ENCODE measurements at regions not wholly inside any gene's neighbourhood (a gene's known extent, or its start where the extent isn't known, plus 50 kb on each side); places are given as distances from the start of the nearest gene placed in this dataset.
A peak's percentile ranks its signal among the peaks of the same experiment; 100 is the strongest.

DNA sequence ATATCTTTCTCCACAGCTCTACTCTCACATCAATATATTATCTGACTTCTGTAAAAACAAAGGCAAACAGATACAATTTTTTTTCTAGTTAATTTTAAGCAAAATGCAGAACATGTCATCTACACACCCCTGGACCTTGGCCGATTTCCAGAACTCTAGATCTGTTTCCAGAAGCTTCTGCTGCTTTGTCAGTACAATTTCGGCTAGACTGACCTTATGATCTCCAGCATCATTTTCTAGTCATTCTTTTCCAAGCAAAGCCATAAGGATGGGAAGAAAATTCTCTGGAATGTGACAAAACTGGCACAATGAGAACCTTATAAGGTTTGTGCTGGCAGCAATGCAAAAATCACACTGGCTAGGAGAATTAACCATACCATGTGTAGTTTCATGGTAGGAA is 132.8 kb upstream of the MPDZ start:
- DNase-seq (ENCODE audit: low read depth in 2 of 2): peak in 1 of 2 donors; percentile 38

DNA sequence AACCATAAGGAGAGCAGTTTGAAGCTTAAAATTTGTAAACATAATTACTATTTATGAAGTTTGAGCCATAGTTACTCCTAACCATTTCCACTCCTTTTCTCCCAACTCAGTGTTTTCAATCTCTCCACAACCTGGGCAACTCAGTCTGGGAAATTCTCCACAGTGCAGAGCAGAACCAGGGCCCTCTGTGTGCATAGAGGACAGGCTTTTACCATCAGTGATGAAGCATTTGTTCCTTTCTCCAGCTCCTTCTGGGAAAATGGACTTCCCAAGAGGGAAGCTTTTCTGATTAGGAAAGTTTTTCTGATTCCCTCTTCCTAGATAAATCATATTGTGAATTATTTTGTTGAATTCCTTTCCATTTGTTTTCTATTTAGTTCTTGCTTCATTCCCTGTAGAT is 132.3 kb upstream of the MPDZ start:
- no peak for DNase-seq (ENCODE audit: low read depth in 2 of 2)

DNA sequence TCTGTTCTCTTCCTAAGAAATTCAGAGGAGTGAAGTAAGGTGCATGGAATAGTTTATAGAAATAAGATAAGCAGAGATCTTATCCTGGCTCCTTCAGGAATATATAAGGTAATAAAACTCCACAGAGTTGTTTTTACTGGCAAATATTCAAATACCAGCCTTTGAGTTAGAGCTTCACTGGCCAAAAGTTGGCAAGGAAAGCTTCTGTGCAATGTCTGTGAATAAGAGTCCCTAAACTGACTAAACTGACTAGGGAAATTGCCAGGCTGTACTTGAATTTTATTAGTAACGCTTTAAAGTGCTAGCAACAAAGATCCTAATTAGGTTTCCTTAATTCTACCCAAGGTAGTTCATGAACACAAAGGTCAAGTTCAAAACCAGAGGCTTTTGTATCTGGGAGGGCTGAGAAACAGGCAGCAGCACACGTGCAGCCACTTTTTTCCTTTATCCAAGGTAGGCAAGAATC is 131.1 kb upstream of the MPDZ start:
- peak in 1 of 2 donors; percentile 71 for DNase-seq (ENCODE audit: low read depth in 2 of 2)

DNA sequence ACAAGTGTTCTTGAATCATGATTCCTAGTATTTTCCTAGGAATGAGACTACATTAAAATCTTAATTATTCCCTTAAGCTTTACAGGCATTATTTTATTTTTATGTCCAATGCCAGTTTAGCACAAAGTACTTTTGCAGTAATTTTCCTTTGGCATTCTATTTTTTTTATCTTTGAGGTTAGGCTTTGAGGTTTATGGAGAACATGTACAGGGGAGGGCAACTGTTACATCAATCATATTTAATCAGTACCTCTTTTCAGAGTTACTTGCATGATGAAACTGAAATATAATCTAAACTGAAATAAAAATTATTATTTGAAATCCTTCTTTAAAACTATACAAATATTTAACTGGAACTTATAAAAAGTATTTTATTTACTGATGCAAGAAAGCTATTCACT is 118.2 kb upstream of the MPDZ start:
- no peak for DNase-seq (ENCODE audit: low read depth in 2 of 2)

DNA sequence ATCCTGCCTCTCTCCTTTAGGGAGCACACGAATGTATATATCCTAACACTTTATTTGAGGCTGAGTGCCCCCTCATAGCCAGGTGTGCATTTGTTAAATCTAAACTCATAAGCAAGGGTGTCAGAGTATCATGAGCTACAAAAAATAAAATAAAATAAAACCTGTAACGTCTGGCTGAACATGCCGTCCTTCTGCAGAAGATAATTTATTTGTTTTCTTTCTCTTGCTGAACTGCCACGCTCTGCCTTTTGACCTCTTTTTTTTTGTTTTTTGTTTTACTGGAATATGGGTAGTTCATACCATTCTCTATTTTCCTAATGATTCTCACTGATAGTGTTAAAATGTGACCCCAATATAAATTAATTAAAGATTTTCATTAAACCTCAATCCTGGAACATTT is 117.7 kb upstream of the MPDZ start:
- no peak for DNase-seq (ENCODE audit: low read depth in 2 of 2)

DNA sequence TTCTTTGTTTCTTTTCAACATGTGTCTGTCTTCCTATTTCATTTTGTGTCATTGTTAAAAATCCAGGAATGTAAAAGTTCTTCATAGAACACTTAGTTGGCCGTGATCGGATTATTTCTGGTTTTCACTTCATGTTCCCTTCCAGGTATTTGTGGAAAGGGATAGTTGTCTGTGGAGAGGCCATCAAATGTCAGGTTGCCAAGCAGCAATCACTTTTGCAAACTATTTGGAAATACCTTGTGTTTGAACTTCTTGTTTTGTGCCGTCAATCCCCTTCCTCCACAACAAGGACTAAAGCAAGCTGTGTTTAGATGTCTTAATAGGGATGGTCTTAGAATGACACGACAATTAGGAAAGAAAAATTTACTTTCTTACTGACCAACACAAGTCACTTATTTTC is 116.9 kb upstream of the MPDZ start:
- DNase-seq (ENCODE audit: low read depth in 2 of 2): no peak

DNA sequence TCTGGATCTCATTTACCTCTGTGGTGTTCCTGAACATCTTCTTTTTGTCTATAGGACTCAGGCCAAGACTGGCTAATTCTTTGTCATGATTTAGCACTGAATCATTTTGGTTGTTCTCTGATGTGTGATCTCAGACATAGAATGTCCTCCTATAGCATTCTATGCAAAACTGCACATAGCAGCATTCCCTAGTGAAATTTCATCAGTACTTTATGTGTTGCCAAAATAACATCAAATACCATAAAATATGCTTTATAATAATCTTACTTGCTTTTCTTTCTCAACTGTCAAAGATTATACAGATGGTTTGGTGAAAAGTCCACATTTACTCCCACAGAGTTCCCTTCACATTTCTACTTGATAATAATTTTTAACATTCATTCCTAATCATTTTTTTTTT is 115.7 kb upstream of the MPDZ start:
- DNase-seq (ENCODE audit: low read depth in 2 of 2): no peak

DNA sequence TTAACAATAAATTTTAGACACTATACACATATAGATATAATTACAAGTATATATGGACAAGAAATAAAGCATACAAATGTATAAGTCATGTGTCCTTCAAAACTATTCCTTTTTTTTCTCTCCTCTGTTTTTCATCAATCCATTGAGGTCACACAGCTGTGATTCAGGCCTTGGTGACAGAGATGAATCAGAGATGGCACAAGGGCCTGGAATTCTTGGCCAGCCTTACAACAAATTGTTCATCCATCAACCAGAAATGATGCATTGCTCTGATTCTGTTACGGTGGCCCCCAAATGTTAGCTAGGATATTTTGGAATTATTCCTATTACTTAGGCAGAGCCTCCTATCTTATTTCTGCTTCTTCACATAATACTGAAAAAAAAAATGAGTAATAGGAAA is 108.7 kb upstream of the MPDZ start:
- peak in 1 of 2 donors; percentile 26 for DNase-seq (ENCODE audit: low read depth in 2 of 2)

DNA sequence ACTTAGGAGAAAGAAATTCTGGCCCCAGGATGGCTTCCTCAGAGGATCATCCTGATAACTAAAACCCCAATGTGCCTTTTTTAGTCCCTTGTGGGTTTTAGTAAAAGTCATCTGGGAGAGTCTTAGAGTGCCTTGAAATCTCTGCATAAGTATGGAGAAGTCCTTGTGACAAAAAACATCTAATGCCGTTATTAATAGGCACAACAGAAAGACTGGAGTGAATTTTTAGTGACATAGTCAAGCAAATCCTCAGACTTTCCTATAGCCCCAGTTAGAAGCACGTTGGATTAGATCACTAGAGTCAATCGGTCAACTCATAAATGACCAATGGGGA is 108.2 kb upstream of the MPDZ start:
- DNase-seq (ENCODE audit: low read depth in 2 of 2): no peak

DNA sequence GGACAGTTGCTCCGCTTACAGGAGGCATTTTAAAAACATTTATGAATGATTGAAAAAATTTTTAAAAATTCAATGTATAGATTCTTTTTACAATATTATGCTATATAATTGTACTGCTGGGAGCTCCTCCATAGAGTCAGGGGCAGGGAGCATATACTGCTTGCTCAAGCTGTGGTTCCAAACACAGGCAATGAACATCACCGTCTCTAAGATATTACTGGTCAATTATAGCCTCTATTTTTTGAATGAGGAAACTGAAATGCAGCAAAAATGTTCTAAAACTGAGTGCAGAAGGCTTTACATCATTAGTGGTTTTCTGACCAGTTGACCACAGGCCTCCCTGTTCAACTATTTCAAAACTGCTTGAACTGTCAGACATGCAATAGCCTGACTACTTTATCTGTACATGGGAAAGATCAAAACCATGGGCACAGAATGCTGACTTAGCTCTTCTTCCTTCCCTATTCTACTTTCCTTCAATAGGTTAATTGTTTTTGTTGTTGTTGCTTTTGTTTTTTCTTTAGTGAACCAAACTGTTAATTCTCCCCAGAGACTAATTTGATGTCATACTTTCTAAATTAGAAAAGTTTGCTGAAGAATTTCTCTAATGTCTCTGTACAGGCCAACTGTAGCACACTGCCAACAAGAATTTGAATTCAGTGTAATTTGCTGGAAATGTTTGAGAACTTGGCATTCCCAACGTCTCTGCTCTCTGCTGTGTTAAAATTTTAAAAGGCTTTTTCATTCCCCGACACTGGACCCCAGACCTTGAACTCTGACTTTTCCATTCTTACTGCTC is 107.6 kb upstream of the MPDZ start:
- DNase-seq (ENCODE audit: low read depth in 2 of 2): no peak

DNA sequence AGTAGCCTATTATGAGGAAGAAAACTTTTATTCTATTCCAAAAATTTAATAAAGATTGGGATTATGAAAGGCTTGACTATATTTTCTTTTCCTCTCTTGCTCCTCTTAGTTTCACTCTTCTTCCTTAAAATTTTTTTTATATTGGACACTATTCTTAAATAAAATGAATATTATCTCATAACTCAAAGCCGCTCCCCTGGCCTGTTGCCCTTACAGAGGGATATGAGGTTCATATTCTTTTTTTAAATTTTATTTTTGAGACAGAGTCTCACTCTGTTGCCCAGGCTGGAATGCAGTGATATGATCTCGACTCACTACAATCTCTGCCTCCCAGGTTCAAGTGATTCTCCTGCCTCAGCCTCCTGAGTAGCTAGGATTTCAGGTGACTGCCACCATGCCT is 106.8 kb upstream of the MPDZ start:
- no peak for DNase-seq (ENCODE audit: low read depth in 2 of 2)

DNA sequence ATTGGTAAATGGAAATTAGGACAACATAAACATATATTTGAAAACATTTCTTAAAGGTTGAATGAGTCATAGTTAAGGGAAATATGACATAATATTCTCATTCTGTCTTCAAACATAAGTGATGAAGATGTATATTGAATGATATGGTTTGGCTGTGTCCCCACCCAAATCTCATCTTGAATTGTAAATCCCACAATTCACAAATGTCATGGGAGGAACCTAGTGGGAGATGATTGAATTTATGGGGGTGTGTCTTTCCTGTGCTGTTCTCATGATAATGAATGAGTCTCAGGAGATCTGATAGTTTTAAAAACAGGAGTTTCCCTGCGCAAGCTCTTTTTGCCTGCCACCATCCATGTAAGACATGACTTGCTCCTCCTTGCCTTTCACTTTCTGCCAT is 104.4 kb upstream of the MPDZ start:
- DNase-seq (ENCODE audit: low read depth in 2 of 2): no peak

DNA sequence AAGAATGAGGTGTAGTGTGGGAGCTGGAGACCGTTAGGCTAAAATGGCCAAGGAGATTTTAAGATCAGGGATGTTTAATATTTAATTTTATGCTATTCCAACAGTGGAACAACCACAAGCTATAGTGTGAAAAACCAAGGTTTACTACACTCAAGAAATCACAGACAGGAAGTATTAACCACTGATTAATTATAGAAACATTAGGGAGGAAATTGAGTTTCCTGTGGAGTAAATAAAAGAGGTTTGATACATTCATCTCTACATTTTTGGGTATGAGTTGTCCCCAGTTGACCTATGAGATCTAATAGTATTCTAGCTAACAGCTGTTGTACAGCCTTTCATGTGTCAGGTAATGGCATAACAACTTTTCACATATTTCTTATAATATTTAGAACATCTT is 103.7 kb upstream of the MPDZ start:
- peak in 1 of 2 donors; percentile 7 for DNase-seq (ENCODE audit: low read depth in 2 of 2)

DNA sequence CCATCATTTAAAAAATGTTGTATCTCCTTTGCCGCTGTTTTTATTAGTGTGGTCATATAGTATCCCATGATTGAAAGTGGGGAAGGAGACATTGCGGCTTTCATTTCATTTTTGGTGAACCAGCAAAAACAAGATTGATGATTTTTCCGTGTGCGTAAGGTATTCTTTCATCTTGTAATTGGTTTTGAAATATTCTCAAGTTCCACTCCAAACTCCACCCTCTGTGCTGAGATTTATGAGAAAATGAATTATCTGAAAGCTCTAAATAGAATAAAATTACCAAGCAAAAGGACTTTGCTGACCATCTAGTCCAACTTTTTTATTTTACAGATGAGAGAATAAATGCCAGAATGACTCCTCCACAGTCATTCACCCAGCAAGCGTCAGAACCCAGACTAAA is 103.1 kb upstream of the MPDZ start:
- no peak for DNase-seq (ENCODE audit: low read depth in 2 of 2)

DNA sequence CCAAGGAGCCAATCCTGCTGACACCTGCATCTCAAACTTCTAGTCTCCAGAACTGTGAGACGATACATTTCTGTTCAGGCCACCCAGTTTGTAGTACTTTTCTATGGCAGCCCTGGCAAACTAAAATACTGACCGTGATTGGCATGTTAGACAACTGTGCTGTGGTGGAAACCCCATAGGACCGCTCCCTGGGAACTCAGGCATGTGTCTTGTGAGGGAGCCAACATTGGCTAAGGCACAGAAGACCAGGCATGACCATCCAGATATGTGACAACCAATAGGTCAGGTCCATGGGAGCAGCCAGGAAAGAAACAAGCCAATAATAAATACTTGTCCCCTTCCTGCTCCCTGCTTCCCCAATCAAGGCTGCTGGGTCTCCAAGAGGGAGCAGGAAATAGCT is 101.4 kb upstream of the MPDZ start:
- DNase-seq (ENCODE audit: low read depth in 2 of 2): no peak

DNA sequence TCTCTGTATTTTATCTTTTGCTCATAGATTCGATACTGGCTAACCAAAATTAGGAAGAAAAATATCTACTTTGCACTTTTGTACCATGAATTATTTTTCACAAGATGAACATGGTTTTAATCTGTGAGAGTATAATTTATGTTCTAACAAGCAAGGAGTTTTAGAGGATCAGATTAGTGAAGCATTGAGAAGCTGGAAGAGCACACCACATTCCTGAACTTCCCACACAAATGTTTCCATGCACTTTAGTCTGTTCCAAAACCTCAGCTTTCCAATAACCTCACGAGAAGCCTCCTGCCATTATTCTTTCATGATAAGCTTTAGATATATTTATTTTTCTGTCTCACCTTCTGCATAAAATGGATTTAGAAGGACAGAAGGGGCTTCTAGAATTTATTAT is 98.7 kb upstream of the MPDZ start:
- DNase-seq (ENCODE audit: low read depth in 2 of 2): peak in 1 of 2 donors; percentile 47

DNA sequence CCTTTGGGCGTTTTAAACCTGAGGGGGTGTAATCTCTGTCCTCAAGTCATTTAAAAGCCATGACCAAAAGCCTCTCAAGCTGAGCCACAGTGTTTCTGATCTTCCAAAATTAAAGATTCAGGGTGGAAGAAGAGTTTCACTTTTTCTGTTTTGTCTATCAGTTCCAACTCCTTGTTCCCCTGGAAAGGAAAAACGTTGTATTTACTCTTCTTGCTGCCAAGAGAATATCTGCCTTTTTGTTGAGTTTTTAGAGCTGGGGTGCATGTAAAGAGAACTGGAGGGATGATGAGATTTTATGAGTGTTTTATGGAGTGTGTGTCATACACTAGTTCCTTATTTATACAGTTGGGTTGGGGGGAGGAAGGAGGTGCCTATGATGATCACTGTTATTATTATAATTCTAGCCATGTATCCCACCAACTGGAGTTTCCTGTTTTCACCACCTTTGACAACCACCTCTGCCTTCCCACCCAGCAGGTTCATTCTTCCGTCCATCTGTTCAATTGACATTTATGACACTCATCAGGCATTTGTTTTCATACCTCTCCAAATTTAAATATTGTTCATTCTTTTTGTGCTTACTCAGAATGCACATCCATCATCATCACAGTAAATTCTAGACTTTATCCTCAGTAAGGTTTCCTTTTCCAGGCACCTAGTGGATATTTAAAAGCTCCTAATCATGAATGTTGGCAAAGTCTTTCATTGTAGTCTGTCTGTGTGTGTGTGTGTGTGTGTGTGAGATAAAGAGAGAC is 97.9 kb upstream of the MPDZ start:
- peak; percentile 98 to 99 for DNase-seq (ENCODE audit: low read depth in 2 of 2)

DNA sequence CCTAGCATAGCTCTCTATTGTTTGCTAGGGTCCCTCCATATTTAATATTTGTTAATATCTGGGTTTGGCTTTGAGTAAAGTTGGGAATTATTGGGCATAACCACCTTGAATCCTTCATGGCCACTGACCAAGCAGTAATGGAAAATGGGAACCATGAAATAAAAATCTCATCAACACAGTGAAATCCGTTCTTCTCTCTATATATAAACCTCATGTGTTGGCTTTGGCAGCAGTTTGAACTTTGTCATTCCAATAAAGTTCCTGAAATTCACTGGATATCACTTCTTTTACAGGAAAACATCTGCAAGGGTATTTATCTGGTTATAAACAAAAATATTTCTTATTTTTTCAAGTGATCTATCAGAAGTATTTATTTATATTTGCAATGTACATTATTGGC is 93.0 kb upstream of the MPDZ start:
- peak; percentile 35 to 39 for DNase-seq (ENCODE audit: low read depth in 2 of 2)

DNA sequence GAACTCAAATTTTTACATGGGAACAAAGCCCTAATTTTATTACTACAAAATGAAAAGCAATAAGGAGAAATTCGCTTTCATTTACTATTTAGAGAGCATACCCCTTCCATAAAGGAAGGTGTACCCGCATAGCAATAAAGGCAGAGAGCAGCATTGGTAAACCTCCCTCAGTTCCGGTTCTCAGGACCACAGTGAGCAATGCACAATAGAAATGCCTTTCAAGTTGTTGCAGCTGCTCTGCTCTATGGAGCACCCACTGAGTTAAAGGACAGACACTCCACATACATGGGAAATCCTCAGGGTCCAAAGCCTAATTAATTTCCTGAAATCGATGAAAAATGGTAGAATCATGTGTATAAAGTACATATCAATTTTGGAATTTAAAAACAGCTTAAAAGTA is 89.9 kb upstream of the MPDZ start:
- DNase-seq (ENCODE audit: low read depth in 2 of 2): peak in 1 of 2 donors; percentile 17

DNA sequence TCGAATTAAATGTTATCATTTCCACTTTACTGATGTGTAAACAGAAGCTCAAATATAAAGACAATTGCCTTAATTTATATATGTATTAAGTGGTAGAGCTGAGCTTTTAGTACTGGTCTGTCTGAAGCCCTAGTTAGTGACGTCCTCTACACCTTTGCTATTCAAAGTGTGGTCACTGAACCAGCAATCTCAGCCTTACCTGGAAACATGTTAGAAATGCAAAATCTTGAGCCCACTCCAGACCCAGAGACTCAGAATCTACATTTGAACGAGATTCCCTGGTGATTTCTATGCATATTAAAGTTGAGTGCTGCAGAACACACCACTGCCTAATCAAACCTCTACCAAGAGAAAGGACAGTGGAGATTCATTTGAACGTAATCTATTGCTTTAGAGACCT is 88.3 kb upstream of the MPDZ start:
- DNase-seq (ENCODE audit: low read depth in 2 of 2): no peak

DNA sequence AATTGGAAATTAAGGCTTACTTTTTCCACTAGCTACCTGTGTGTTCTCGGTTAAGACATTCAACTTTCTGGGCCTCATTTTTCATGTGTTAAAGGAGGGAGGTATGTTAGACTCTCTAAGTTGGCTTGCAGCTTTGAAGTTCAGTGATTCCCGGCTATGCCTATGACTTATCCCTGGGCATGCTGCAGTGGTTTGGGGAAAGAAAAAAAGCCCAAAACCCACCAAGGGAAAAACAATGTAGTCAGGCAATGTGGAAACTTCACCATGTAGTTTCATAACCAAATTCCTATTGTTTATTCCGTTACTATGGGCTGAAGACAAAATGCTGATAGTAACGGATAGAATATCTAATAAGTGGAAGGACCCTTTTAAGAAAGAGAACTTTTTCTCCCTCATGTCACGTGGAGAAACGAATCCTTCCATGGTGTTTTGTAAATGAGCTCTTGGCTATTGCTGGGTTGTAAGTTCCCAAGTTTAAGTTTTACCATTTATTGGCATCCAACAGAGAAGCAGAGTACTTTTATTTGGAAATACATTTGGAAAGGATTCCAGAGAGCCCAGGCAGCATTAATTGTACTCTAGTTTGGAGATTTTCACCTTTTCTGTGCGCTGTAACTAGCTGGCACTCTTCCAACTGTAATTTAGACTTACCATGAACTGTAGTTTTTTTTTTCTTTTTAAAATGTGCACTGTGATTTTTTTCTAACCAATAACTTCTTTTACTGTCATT is 84.9 kb upstream of the MPDZ start:
- no peak for DNase-seq (ENCODE audit: low read depth in 2 of 2)

DNA sequence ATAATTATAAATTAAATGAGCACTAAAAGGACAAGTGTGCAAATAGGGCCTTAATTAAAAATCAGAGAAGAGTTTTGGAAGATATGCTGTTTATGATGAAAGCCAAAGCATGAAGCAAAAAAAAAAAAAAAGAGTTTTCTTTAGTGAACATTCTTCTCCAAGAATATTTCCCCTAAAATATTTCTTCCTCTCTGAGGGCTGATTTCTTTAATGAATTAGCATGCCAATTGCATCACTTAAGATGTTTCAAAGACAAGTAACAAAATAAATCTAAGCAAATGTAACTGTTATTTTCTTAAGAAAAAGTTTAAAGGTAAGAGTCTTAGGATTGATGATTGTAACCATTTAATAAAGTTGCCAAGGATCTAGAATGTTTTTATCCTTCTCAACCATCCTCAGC is 81.6 kb upstream of the MPDZ start:
- no peak for DNase-seq (ENCODE audit: low read depth in 2 of 2)

DNA sequence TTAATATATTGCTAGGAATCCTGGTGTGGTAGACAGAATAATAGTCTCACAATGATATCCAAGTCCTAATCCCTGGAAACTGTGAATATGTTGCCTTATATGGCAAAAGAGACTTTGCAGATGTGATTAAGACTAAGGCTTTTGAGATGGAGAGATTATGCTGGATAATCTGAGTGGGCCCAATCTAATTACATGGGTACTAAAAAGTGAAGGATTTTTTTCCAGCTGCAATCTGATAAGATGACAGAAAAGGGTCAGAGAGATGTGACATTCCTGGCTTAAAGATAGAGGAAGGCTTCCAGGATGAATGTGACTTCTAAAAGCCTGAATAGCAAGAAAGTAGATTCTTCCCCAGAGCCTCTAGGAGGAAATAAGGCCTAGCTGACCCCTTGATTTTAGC is 80.7 kb upstream of the MPDZ start:
- DNase-seq (ENCODE audit: low read depth in 2 of 2): no peak

Measured in dermis microvascular lymphatic vessel endothelial cell (primary cell).